HG03571 (cell line): ENCODE measurements at regions not wholly inside any gene's neighbourhood (a gene's known extent, or its start where the extent isn't known, plus 50 kb on each side); places are given as distances from the start of the nearest gene placed in this dataset.

ENCODE experiments used
- ATAC-seq: cut with Tn5 transposase; IDR thresholded peaks from one replicate; pipeline ENCODE4 v1.9.1; 2021; ENCODE audit not compliant: unreplicated experiment

GRCh38 chr5:159777049-159777660 is 139.1 kb upstream of the ADRA1B start:
- ATAC-seq = no peak

- ATAC-seq = no peak
These were observed 136.8 kb upstream of the ADRA1B start for GRCh38 chr5:159779481-159779880.

- no peak for ATAC-seq
These were observed 136.0 kb upstream of the ADRA1B start for GRCh38 chr5:159780246-159780645.

- no peak for ATAC-seq
These were observed 134.6 kb upstream of the ADRA1B start for GRCh38 chr5:159781626-159782157.

- ATAC-seq = no peak
These were observed 133.9 kb upstream of the ADRA1B start for GRCh38 chr5:159782197-159782994.

- ATAC-seq = no peak
These were observed 133.3 kb upstream of the ADRA1B start for GRCh38 chr5:159782995-159783300.

- no peak for ATAC-seq
These were observed 132.5 kb upstream of the ADRA1B start for GRCh38 chr5:159783726-159784247.

GRCh38 chr5:159784993-159785392 is 131.3 kb upstream of the ADRA1B start:
- no peak for ATAC-seq

GRCh38 chr5:159785656-159786055 is 130.6 kb upstream of the ADRA1B start:
- ATAC-seq = no peak

- no peak for ATAC-seq
These were observed 130.1 kb upstream of the ADRA1B start for GRCh38 chr5:159786201-159786600.

GRCh38 chr5:159786901-159787691 is 129.2 kb upstream of the ADRA1B start:
- ATAC-seq = no peak

- ATAC-seq = no peak
These were observed 128.4 kb upstream of the ADRA1B start for GRCh38 chr5:159787837-159788236.

GRCh38 chr5:159788835-159789331 is 127.4 kb upstream of the ADRA1B start:
- ATAC-seq = no peak

- ATAC-seq = no peak
These were observed 124.1 kb upstream of the ADRA1B start for GRCh38 chr5:159792180-159792579.

GRCh38 chr5:159797261-159797970 is 118.9 kb upstream of the ADRA1B start:
- no peak for ATAC-seq

GRCh38 chr5:159799701-159800100 is 116.6 kb upstream of the ADRA1B start:
- ATAC-seq = no peak

GRCh38 chr5:159800131-159800840 is 116.0 kb upstream of the ADRA1B start:
- ATAC-seq = no peak

- no peak for ATAC-seq
These were observed 115.0 kb upstream of the ADRA1B start for GRCh38 chr5:159801303-159801702.

GRCh38 chr5:159802661-159803060 is 113.6 kb upstream of the ADRA1B start:
- no peak for ATAC-seq

- ATAC-seq = no peak
These were observed 112.2 kb upstream of the ADRA1B start for GRCh38 chr5:159804121-159804520.
